ENCODE measurements at regions not wholly inside any gene's neighbourhood (a gene's known extent, or its start where the extent isn't known, plus 50 kb on each side); places are given as distances from the start of the nearest gene placed in this dataset.
"Not testable (repeated sequence)": the region's sequence is repeated elsewhere in the genome, so short reads cannot be mapped to it uniquely, and the experiment has no call there.

DNA sequence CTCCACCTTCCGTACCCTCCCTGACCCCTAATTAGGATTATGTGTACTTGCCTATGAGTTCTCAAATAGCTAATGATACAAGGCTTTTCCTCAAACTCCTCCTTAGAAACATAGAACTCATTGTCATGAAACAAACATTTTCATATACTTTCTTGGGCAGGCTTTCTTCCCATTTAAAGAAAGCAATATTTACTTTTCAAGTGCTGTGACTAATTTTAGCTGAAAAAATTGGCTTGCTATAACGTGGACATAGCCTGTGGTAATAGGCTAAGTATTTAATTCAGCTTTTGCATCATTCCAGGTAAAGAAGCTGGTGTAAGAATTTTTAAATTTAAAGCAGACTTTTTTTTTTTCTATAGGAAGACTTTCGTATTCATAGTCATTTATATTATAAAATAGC, 208.7 kb downstream of the SOX2 start:
- no peak for DNase-seq (ENCODE audit: low spot score)

DNA sequence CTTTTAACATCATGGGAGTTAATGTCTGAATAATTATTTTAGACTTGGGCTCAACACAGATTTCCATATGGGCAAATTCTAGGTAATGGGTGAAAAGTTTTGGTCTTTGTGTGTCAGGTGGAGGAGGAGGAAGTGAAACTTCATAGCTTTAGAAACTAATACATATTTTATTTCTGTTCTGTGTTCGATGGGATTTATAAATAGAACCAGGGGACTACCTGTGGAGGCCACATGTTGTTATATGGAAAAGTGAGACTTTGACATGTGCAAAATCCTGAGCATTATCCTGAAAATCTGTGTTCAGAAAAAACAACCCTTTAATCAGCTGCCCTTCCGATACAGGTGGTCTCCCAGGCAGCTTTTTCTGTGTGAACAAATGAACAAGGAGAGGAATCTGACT, 209.5 kb downstream of the SOX2 start:
- DNase-seq (ENCODE audit: low spot score): no peak

DNA sequence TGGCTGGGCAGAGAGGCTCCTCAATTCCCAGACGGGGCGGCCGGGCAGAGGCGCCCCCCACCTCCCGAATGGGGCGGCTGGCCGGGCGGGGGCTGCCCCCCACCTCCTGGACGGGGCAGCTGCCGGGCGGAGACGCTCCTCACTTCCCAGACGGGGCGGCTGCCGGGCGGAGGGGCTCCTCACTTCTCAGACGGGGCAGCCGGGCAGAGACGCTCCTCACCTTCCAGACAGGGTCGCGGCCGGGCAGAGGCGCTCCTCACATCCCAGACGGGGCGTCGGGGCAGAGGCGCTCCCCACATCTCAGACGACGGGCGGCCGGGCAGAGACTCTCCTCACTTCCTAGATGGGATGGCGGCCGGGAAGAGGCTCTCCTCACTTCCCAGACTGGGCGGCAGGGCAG, 214.1 kb downstream of the SOX2 start:
- DNase-seq (ENCODE audit: low spot score): not testable (repeated sequence)

DNA sequence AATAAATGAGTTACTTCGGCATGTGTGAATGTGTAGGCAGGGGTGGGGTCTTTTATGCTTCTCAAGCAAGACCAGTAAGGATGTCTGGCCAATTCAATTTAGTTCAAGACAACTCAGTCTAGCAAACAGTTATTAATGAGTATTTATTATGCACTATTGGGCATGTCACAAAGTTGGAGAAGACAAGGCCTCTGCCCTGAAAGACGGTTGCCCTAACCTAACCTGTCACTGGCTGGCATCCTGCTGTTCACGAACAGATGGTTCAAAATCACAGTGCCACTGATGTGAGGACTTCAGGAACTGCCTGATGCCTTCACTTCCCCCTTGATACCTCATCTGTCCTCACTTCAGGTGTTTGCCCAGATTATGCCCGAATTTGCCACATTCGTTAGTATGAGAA, 217.8 kb downstream of the SOX2 start:
- no peak for DNase-seq (ENCODE audit: low spot score)

DNA sequence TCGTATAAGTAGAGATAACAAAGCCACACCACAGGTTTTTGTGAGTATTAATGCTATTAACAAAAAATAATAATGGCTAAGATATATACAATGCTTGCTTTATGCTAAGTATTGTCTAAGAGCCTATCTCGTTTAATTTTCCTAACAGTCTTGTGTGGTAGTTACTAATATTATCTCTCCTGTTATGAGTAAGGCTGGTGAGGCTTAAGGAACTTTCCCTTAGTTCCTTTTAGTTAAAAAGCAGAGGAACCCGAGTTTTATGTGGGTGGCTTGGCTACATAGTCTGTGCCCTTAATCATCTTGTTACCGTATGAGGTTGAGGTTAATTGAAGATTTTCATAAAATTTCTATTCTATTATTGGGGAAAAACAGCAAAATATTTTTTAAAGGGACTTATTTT, 218.4 kb downstream of the SOX2 start:
- DNase-seq (ENCODE audit: low spot score): no peak

DNA sequence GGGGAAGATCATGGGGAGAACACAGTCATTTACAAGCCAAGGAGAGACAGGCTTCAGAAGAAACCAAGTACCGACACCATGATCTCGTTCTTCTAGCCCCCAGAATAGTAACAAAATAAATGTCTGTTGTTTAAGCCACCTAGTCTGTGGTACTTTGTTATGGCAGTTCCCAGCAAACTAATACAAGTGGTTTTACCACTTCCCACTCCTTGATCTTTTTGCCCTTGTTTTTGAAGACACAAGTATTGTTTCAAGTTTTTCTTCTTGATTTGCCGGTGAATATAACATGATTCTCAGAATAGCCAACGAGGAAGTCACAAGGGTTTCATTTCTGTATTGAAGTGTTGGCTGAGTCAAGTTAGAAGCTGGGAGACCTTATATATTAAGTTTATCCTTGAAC, 220.3 kb downstream of the SOX2 start:
- DNase-seq (ENCODE audit: low spot score): no peak

DNA sequence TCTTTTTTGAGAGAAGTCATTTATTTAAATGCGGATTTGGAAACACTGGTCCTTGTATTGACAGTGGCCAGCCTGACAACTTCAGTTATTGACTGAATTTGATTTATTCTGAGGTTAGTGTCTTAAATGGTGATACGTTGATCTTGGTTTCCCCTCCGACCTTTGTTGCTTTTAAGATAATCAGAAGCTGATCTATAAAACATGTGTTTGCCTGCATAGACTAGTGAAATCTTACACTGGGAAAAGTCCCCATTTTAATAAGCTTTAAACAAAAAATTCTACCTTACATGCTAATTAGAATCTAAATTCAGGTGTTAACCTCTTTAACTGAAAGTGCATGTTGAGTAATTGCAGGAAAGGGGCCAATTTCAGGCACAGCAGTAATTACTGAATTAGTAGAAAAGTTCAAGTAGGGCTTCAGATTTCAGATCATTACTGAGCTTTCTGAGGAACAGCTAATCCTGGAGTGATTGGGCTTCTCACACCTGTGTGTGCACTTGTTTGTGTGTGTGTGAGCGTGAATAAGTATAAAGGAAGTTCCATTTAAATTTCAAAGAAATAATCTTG, 221.4 kb downstream of the SOX2 start:
- DNase-seq (ENCODE audit: low spot score): no peak

DNA sequence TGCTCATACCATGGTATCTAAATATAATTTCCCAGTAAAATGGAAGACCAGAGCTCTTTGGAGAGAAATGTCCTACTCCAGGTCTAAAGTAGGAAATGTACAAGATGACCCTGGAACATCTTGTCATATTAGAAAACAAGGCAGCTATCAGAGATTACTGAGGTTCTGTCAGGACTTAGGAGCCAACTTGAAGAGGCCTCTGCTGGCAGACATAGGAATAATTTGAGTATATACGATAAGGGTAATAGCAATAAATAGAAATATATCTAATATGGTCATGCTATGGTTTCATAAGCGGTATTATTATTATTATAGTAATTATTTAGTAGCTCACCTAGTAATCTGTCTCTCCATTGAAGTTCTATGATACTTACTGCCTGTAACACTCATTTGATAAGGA, 224.2 kb downstream of the SOX2 start:
- no peak for DNase-seq (ENCODE audit: low spot score)

DNA sequence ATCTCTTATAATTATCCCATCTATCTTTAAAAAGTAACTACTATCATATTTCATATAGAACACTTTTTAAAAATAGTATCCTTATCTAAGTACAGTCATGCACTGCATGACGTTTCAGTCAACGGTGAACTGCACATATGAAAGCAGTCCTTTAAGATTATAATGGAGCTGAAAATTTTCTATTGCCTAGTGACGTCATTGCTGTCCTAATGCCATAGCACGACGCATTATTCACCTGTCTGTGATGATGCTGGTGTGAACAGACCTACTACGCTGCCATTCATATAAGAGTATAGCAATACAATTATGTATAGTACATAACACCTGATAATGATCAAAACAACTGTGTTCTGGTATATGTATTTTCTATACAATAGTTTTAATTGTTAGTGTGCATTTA, 225.0 kb downstream of the SOX2 start:
- no peak for DNase-seq (ENCODE audit: low spot score)

DNA sequence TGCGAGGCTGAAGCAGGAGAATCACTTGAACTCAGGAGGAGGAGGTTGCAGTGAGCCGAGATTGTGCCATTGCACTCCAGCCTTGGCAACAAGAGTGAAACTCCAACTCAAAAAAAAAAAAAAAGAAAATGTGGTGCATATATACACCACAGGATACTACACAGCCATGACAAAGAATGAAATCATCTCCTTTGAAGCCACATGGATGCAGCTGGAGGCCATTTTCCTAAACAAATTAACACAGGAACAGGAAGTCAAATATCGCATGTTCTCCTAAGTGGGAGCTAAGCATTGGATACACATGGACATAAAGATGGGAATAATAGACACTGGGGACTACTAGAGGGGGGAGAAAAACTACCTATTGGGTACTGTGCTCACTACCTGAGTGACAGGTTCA, 226.9 kb downstream of the SOX2 start:
- not testable (repeated sequence) for DNase-seq (ENCODE audit: low spot score)

DNA sequence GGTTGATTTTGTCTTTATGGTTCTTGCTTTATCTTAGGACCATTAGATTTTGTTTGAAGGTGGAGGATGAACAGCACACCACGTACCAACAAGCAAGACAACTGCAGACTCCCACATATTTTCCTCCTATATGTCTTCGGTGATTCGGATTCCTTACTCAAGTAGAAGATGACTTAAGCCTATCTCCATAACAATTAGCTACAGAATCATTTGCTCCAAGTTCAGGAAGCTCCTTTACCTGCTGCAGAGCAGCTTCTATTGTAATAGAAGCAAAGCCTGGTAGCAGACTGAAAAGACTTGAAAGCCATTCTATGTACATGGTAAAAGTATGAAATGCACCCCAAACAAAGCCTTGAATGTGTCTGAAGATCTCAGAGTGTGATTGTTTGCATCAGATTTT, 229.0 kb downstream of the SOX2 start:
- no peak for DNase-seq (ENCODE audit: low spot score)

DNA sequence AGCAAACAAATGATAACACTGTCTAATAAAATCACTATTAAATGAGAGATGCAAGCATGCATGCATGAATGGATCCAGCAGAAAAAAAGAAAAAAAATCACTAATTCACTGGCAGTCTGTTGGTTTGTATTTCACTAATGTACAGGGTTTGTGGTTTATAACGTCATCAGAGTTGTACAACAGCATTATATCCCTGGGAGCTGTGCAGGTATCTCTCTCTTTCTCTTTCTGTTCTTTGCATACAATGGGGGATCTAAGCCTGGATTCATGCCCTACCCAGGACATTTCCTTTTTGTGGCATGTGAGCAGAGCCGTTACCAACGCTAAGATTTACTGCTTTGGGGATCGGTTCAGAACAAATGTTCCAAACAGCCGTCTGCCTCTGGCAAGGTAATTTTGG, 229.5 kb downstream of the SOX2 start:
- no peak for DNase-seq (ENCODE audit: low spot score)

DNA sequence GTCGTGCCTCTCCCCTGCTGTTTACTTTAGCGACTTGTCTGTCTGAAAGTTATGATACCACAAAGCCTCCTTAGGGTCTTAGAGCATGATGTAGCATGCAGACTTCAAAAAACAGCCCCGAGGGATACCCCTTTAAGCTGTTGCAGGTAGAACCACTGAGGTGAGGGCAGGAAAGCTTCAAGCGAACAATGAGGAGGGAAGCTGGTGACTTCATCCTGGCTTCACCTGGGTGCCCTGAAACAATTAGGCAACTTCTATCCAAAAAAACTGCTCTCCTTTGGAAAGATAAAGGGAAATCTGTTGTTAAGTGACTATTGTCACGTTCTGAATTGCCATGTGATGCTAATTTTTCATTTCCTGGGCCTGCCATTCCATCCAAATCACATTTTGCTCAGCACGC, 231.6 kb downstream of the SOX2 start:
- no peak for DNase-seq (ENCODE audit: low spot score)

DNA sequence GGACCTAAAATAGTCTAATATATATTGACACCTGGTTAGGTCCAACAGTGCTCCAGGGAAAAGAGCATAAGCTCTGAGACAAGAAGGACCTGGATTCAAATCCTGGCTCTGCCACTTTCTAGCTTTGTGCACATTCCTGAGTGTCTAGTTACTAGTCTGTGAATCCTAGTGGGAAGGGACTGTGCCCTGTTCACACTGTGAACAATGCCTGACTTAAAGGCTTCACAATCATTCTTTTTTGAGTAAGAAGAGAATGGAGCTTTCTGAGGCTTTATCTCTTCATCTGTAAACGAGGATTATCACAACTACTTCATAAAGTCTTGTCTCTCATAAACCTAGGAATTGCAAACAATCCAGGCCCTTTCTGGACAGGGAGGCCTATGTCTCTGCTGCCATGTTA, 235.9 kb downstream of the SOX2 start:
- no peak for DNase-seq (ENCODE audit: low spot score)

DNA sequence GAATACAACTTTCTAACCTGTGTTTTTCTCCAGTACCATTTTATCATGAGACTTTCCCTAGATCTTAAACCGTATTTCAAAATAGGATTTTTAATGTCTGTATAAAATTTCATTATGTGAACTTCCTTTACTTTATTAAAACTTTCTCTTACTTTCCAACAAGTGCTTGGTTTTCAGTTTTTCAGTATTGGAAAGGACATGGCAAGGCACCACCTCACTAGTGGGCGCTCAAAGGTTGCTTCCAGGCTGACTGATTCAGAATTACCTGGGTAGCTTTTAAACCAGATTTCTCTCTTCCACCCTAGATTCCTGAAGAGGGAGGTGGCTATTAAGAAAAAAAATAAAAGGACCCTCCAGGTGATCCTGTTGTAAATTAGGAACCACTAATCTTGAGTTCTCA, 236.6 kb downstream of the SOX2 start:
- DNase-seq (ENCODE audit: low spot score): no peak

DNA sequence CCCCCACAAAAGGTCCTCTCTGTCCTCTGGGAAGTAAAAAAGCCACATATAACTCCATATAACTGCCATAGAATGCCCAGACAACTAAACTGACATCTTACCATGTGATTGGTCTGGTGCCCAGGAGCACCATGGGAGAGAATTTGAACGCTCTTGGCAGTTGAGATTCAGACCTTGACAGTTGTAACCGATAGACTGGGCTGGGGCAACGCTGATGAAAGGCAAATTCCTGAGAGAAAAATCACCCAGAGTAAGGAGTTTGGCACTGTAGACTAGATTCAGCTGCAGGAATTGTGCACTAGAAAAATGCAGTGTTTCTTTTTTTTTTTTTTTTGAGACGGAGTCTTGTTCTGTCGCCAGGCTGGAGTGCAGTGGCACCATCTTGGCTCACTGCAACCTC, 240.5 kb downstream of the SOX2 start:
- DNase-seq (ENCODE audit: low spot score): no peak

DNA sequence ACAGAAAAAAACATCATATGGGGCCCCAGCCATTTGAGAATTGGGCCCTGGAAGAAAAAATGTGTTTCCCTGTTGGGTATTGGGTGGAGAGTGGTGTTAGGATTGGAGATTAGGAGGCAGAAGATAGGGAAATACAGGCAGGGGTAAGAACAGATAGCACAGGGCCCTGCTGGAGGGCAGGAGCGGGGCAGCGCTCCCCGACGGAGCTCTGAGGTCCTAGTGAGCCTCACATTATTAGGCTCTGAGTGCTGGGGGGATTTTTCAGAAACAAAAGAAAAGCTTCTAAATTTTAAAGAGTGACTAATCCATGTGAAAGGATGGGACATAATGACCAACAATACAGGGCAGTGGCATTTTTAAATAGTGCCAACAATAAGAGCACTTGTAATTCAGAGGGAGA, 241.2 kb downstream of the SOX2 start:
- no peak for DNase-seq (ENCODE audit: low spot score)

DNA sequence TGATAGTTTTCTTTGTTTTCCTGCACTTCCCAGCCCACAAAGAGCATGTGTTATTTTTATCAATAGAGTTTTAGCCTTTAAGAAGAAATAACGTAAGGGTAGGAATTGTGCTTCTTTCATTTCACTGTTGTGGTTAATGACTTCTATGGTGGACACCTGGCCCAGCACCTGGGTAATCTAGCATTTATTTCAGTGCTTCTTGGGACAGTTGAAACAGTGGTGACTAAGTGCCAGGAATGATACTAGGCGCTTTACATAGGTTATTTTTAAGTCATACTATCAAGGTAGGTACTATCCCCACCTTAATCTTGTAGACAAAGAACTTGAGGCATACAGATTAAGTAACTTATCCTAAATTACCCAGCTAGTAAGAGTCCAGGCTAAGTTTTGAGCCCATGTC, 243.8 kb downstream of the SOX2 start:
- DNase-seq (ENCODE audit: low spot score): no peak

DNA sequence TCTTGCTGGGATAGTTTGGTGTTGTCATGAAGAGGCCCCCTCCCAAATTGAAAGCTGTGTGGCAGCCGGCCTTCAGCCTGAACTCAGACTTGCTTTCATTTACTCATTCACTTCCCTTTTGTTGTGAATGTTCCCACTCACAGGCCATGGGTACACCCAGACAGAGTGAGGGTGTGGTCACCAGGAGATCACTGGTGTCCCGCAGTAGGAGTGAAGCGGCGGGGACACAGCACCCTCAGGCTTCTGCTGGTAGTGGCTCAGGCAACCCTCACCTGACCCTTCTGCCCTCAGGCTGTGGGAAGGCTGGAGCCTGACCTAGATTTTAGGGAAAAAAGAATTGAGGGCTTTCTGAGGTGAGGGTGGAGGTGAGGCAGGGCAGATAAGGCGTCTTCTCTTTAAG, 244.4 kb downstream of the SOX2 start:
- no peak for DNase-seq (ENCODE audit: low spot score)

DNA sequence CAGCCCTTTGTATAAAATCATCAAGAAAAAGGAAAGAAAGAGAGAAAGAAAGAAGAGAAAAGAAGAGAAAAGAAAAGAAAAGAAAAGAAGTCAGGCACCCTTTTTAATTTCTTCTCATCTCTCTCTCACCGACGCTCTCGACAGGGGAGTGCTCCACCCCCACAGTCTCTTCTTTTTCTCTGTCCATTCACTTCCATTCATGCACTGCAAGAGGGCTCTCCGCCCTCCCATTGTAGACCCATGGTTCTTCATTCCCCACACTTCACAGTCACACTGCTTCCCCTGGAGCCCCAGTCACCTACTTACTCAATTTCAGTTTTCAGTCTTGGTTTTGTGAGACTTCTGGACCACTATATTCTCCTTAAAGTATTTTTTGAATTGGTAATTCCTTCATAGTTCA, 254.7 kb downstream of the SOX2 start:
- no peak for DNase-seq (ENCODE audit: low spot score)

DNA sequence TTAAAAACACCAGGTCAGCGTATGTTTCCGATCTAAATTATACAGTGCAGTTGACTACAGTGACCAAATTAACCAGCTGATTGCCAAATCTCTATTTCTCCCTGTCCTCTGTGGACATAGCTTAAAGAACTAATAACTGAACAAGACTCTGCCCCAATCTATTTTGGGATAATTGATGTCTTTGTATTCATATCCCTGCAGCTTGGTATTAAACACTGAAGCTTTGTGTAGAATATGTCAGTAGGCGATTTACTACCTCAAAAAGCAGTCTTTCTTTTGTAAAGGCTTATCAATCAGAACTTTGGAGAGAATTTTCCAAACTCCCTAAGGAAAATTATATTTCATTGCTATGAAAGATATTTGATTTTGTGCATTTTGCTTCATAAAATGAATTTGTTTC, 258.2 kb downstream of the SOX2 start:
- no peak for DNase-seq (ENCODE audit: low spot score)

DNA sequence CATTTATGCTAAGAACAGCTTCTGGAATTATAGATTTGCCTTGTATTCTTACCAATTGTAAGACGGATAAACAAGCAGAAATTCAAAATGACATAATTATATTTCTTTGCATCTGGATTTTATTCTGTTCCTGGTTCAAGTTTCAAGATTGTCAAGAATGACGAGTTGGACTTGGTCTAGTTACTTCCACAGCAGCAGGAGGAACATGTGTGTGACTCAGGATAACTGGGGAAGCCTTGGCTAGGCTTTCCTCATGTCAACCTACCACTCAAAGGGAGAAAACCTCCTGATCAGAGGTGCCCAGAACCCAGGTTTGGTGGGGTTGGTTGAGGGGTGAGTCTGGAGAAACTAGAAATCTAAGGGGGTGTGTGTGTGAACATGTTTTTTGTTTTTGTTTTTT, 259.7 kb downstream of the SOX2 start:
- DNase-seq (ENCODE audit: low spot score): no peak

DNA sequence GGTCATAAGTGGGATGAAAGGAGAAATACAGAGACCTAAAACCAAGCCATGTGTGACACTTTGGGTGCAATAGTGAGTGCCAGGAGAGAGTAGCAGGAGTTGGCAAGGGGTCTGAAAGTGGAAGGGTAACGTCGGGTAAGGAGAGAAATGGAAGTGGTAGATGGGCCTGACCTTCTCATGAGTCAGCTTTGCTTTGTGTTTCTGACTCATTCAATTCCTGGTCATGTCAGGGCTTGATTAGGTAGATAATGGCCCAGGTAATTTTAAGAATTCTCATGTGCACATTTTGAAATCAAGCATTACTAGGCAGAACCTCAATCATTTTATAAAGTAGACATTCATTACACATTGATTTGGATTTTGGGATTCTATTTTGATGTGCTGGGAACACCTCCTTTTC, 262.5 kb downstream of the SOX2 start:
- no peak for DNase-seq (ENCODE audit: low spot score)

DNA sequence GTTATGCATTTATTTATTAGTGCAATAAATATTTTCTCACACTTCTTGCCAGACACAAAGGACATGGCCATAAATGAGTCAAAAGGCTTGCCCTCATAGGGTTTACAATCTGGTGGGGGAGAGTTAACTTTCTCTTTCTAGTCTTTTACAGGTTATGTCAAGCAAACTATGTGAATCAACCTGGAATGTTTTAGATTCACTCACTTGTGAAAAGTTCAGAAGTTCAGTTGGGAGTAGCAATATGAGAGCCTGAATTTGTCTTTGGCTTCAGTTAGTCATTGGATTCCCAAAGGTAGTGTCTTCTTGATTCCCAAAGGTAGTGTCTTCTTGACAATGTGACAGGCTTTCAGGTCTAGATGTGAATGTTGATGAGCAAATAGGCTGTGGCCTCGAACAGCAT, 264.8 kb downstream of the SOX2 start:
- no peak for DNase-seq (ENCODE audit: low spot score)

DNA sequence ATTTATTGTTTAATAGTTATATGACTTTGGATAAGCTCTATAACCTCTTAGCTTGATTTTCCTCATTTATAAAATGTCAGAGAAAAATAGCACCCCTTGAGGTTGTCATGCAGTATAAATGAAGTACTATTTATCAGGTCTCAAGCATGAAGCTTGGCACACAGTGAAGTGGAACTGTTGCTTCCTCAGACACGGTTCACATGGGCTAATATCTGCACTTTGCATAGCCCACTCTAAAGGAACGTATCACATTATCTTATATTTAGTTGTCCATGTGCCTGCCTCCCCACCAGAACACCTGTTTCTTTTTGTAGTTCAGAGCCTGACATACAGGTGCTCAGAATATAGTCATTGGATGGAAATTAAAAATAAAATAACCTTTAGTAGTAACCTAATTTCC, 273.7 kb downstream of the SOX2 start:
- DNase-seq (ENCODE audit: low spot score): no peak
